ENCODE measurements at regions not wholly inside any gene's neighbourhood (a gene's known extent, or its start where the extent isn't known, plus 50 kb on each side); places are given as distances from the start of the nearest gene placed in this dataset.

- H3K4me3 ChIP-seq (ENCODE audit: low read length) = no peak overlapping the region
- no peak for DNase-seq (ENCODE audit: low read depth)
- no peak for TF ChIP-seq CTCF (conservative IDR thresholded peaks at IDR 0.05; ENCODE audit: low read length)
Observed at GRCh38 chr2:239676716-239677452, 276.1 kb upstream of the HDAC4 start.

- no peak overlapping the region for H3K4me3 ChIP-seq (ENCODE audit: low read length)
- TF ChIP-seq CTCF (conservative IDR thresholded peaks at IDR 0.05; ENCODE audit: low read length) = no peak
- DNase-seq (ENCODE audit: low read depth) = no peak
Observed at GRCh38 chr2:239675826-239676715, 275.3 kb upstream of the HDAC4 start.

- no peak for DNase-seq (ENCODE audit: low read depth)
- no peak overlapping the region for H3K4me3 ChIP-seq (ENCODE audit: low read length)
- TF ChIP-seq CTCF (conservative IDR thresholded peaks at IDR 0.05; ENCODE audit: low read length) = no peak
Observed at GRCh38 chr2:239674981-239675825, 274.4 kb upstream of the HDAC4 start.

- TF ChIP-seq CTCF (conservative IDR thresholded peaks at IDR 0.05; ENCODE audit: low read length) = no peak
- DNase-seq (ENCODE audit: low read depth) = no peak
- no peak overlapping the region for H3K4me3 ChIP-seq (ENCODE audit: low read length)
Observed at GRCh38 chr2:239674101-239674980, 273.5 kb upstream of the HDAC4 start.

GRCh38 chr2:239673641-239674040 is 272.8 kb upstream of the HDAC4 start:
- no peak overlapping the region for H3K4me3 ChIP-seq (ENCODE audit: low read length)
- TF ChIP-seq CTCF (conservative IDR thresholded peaks at IDR 0.05; ENCODE audit: low read length) = no peak
- no peak for DNase-seq (ENCODE audit: low read depth)
